MG63 (cell line): ENCODE measurements at regions not wholly inside any gene's neighbourhood (a gene's known extent, or its start where the extent isn't known, plus 50 kb on each side); places are given as distances from the start of the nearest gene placed in this dataset.

Experiments
- DNase-seq: peaks from one replicate; pipeline ENCODE4 v3.0.0-alpha.2; 2020
- H3K27me3 ChIP-seq: fragments of 250-450 bp; sonication (Bioruptor Pico); 2 replicates; pipeline ENCODE4 v1.5.1; 2020; ENCODE audit warnings: mild to moderate bottlenecking, moderate library complexity
- H3K36me3 ChIP-seq: fragments of 250-450 bp; sonication (Bioruptor Pico); 2 replicates; pipeline ENCODE4 v1.5.1; 2020; ENCODE audit warnings: mild to moderate bottlenecking, moderate library complexity
- H3K4me3 ChIP-seq: fragments of 250-450 bp; sonication (Bioruptor Pico); 2 replicates; pipeline ENCODE4 v1.5.1; 2020; ENCODE audit warnings: mild to moderate bottlenecking, moderate library complexity
- H3K9me3 ChIP-seq: fragments of 250-450 bp; sonication (Bioruptor Pico); 2 replicates; pipeline ENCODE4 v1.5.1; 2020; ENCODE audit warnings: mild to moderate bottlenecking, moderate library complexity

DNA sequence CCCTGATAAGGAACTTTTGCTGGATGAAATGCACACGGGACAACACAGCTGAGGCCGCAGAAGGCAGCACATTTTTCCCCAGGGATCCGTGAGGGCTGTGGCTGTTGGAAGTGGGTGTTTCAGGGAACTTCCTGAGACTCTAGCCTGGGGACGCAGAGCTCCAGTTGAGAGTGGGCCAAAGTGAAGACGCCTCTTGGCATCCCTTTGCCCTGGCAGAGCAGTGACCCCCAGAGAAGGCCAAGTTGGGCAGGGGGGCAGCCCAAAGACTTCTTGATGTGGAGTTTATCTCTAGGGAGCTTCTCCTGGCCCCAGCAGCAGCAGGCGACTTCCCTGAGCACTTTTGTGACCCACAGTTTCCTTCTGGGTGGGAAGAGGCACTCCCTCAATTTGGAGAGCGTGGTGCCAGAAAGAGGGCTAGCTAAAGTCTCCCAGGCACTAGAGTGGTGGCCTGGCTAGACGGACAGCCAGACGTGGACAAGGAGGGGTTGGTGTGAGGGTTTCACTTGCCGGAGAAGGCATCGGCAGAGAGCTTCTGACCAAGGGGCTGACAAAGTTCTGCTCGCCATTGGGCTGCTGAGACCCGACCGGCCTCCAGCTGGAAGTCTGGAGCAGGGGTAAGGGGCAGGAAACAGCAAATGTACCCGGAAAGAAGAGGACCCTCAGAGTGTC, 108.8 kb downstream of the ACKR3 start:
- no peaks in the 10 kb centered on the region for H3K36me3 ChIP-seq
- no peak for DNase-seq
- H3K9me3 ChIP-seq = no peaks in the 10 kb centered on the region
- H3K27me3 ChIP-seq = no peaks in the 10 kb centered on the region
- H3K4me3 ChIP-seq = no peak overlapping the region

- H3K36me3 ChIP-seq = no peaks in the 10 kb centered on the region
- H3K4me3 ChIP-seq = no peak overlapping the region
- no peaks in the 10 kb centered on the region for H3K9me3 ChIP-seq
- H3K27me3 ChIP-seq = no peaks in the 10 kb centered on the region
- peak; percentile 68 for DNase-seq
These were observed 110.5 kb downstream of the ACKR3 start for GRCh38 chr2:236679884-236680860.

DNA sequence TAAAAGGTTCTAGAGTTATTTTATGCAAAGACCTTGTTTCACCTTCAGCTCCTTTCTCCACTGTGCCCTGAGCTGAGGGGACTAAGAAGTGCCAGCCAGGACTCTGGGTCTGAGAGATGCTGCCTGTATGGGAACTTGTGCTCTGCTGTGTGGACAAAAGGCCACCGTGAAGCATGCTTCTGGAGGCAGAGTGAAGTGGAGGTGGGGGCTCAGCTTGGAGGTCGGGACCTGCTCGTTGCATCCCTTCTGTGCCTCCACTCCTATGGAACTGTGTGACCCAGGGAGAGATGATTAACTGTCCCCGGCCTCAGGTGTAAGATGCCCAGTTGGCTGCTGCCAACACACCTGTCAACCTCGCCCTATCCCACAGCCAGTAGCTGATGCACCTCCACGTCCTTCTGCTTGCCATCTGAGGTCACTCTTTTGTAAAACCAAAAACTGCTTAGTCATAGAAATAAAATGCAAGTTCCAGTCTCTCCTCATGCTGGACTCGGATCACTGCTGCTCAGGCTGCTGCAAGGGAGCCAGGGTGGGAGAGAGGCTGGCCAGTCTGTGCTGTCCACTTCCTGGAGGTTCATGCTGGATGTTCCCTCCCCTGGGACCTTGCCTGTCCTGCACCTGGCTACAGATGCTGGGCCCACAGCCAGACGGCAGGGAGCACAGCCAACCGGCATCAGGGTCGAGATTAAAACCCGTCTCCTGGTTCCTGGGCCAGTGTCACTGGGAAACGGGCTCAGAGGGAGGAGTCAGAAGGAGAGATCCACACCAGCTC, 113.2 kb downstream of the ACKR3 start:
- Histone ChIP-seq H3K9me3 (no peaks in the 10 kb centered on the region), H3K27me3 (no peaks in the 10 kb centered on the region), H3K4me3 (no peak overlapping the region), H3K36me3 (no peaks in the 10 kb centered on the region)
- DNase-seq = peak; percentile 22

GRCh38 chr2:236684504-236685256, 115.1 kb downstream of the ACKR3 start:
- Histone ChIP-seq H3K9me3 (no peaks in the 10 kb centered on the region), H3K27me3 (no peaks in the 10 kb centered on the region), H3K4me3 (no peak overlapping the region), H3K36me3 (no peaks in the 10 kb centered on the region)
- DNase-seq = no peak

- no peak for DNase-seq
- no peaks in the 10 kb centered on the region for H3K9me3 ChIP-seq
- no peaks in the 10 kb centered on the region for H3K27me3 ChIP-seq
- no peaks in the 10 kb centered on the region for H3K36me3 ChIP-seq
- no peak overlapping the region for H3K4me3 ChIP-seq
These were observed 115.7 kb downstream of the ACKR3 start for GRCh38 chr2:236685361-236685760.

- Histone ChIP-seq H3K36me3 (no peaks in the 10 kb centered on the region), H3K9me3 (no peaks in the 10 kb centered on the region), H3K27me3 (no peaks in the 10 kb centered on the region), H3K4me3 (no peak overlapping the region)
- DNase-seq = no peak
These were observed 116.4 kb downstream of the ACKR3 start for GRCh38 chr2:236685979-236686520.

GRCh38 chr2:236686561-236686960, 116.9 kb downstream of the ACKR3 start:
- Histone ChIP-seq H3K27me3 (no peaks in the 10 kb centered on the region), H3K4me3 (no peak overlapping the region), H3K9me3 (no peaks in the 10 kb centered on the region), H3K36me3 (no peaks in the 10 kb centered on the region)
- DNase-seq = no peak

GRCh38 chr2:236687296-236687965, 117.8 kb downstream of the ACKR3 start:
- H3K36me3 ChIP-seq = no peaks in the 10 kb centered on the region
- no peaks in the 10 kb centered on the region for H3K27me3 ChIP-seq
- DNase-seq = peak; percentile 86
- H3K4me3 ChIP-seq = no peak overlapping the region
- H3K9me3 ChIP-seq = no peaks in the 10 kb centered on the region

- no peaks in the 10 kb centered on the region for H3K27me3 ChIP-seq
- H3K9me3 ChIP-seq = no peaks in the 10 kb centered on the region
- no peaks in the 10 kb centered on the region for H3K36me3 ChIP-seq
- no peak overlapping the region for H3K4me3 ChIP-seq
- no peak for DNase-seq
These were observed 118.5 kb downstream of the ACKR3 start for GRCh38 chr2:236688157-236688556.

GRCh38 chr2:236688563-236689392, 119.2 kb downstream of the ACKR3 start:
- H3K36me3 ChIP-seq = no peaks in the 10 kb centered on the region
- H3K9me3 ChIP-seq = no peaks in the 10 kb centered on the region
- H3K27me3 ChIP-seq = no peaks in the 10 kb centered on the region
- no peak overlapping the region for H3K4me3 ChIP-seq
- DNase-seq = no peak

- DNase-seq = no peak
- H3K9me3 ChIP-seq = no peaks in the 10 kb centered on the region
- no peaks in the 10 kb centered on the region for H3K36me3 ChIP-seq
- H3K27me3 ChIP-seq = no peaks in the 10 kb centered on the region
- H3K4me3 ChIP-seq = no peak overlapping the region
These were observed 119.7 kb downstream of the ACKR3 start for GRCh38 chr2:236689393-236689700.

- Histone ChIP-seq H3K4me3 (no peak overlapping the region), H3K36me3 (no peaks in the 10 kb centered on the region), H3K9me3 (no peaks in the 10 kb centered on the region), H3K27me3 (no peaks in the 10 kb centered on the region)
- no peak for DNase-seq
These were observed 120.4 kb downstream of the ACKR3 start for GRCh38 chr2:236689981-236690380.

- DNase-seq = no peak
- no peaks in the 10 kb centered on the region for H3K9me3 ChIP-seq
- no peak overlapping the region for H3K4me3 ChIP-seq
- H3K27me3 ChIP-seq = no peaks in the 10 kb centered on the region
- H3K36me3 ChIP-seq = no peaks in the 10 kb centered on the region
These were observed 121.1 kb downstream of the ACKR3 start for GRCh38 chr2:236690726-236691125.

- no peaks in the 10 kb centered on the region for H3K9me3 ChIP-seq
- no peaks in the 10 kb centered on the region for H3K27me3 ChIP-seq
- no peaks in the 10 kb centered on the region for H3K36me3 ChIP-seq
- H3K4me3 ChIP-seq = no peak overlapping the region
- peak; percentile 68 for DNase-seq
These were observed 122.2 kb downstream of the ACKR3 start for GRCh38 chr2:236691799-236692167.

DNA sequence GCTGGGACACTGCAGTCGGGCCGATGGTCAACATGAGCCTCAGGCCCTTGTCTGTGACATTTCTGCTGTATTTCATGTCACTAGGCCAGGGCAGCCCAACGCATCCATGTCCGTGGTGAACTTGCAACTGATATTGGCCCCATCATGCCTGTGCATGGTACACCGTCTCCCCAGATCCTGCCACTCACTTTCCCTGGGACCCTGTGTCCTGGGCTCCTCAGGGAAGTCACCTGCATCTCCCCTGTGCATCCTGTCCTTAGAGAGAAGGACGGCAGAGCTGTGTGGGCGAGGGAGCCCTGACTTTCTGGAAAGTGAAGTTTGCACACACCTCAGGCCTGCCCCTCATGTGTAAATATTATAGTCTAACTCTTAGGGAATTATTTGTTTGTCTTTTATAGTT, 123.3 kb downstream of the ACKR3 start:
- Histone ChIP-seq H3K27me3 (no peaks in the 10 kb centered on the region), H3K9me3 (no peaks in the 10 kb centered on the region), H3K36me3 (no peaks in the 10 kb centered on the region), H3K4me3 (no peak overlapping the region)
- no peak for DNase-seq
